NCI-H146 treated with DMSO at 0.1 percent for 48 hours (cell line): ENCODE measurements at regions not wholly inside any gene's neighbourhood (a gene's known extent, or its start where the extent isn't known, plus 50 kb on each side); places are given as distances from the start of the nearest gene placed in this dataset.

Source experiments
- DNase-seq: peaks from one replicate; lab custom pipeline; 2025; ENCODE audit not compliant: unreplicated experiment; lab: John Stamatoyannopoulos, UW

DNA sequence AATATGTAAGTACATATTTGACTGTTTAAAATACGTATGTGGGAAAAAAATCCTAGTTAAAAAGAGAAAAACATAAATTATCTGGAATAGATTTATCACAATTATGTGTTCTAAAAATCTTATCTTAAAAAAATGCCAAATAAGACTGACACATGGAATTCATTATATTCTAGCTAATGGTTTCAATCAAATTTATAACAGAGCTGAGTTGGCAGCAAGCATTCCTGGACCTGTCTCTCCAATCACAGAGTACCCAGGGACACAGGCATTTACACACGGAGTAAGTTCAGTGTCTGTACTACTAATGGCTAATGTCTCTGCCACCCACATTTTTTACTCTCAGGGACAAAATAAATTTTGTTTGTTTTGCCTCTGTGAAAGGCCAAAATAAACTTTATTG is 122.3 kb downstream of the RPS12 start:
- DNase-seq = no peak

DNA sequence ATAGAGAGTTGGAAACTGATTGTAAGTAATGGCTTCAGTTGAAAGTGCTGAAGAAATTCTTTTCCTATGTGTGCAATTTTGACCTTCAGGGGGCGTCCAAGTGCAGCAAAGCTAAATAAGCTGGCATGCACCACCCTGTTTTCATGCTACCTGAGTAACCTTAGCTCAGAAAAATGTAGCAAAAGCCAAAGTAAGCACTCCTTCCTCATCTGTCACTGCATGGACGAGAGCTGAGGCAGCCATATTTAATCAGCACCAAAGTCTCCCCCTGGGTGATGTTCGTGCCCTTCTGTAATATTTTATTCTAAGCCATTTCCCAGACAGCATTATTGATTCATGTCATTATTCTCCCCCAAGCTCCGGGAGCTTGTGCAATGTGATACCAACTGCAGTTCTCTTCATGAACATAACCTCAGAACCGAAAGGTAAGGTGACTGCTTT is 123.1 kb downstream of the RPS12 start:
- DNase-seq = peak; percentile 89

DNA sequence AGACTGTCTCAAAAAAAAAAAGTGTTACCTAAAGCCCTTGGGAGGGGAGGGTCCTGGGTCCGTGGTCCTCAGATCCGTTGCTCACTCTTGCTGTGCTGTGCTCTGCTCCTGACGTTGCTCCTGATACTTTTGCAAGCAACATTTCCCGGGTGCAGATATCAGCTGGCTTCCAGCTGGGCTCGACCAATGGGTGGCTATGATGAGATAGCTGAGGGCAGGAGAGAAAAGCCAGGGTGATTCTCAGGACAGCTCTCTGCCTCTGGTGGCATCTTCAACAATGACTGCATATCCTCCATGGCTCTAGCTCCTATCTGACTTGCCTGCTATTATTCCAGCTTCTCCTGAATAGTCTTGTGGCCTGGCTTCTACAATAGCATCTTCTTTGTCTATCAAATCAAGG is 134.5 kb downstream of the RPS12 start:
- DNase-seq = no peak

DNA sequence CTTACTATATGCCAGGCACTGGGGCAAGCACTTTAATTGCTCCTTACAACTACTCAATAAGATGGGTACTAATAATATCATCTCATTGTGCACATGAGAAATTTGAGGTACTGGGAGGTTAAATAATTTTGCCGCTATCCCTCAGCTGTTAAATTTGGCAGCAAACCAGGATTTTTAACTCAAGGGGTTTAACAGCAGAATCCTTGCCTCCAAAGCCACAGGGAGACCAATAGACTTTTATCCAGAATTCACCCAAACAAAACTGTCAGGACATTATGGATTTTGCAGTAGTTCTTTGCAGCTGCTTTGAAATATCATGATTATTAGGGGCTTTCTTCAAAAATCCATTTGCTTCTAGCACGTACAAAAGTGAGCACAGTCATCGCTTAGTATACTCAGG is 136.2 kb downstream of the RPS12 start:
- no peak for DNase-seq

DNA sequence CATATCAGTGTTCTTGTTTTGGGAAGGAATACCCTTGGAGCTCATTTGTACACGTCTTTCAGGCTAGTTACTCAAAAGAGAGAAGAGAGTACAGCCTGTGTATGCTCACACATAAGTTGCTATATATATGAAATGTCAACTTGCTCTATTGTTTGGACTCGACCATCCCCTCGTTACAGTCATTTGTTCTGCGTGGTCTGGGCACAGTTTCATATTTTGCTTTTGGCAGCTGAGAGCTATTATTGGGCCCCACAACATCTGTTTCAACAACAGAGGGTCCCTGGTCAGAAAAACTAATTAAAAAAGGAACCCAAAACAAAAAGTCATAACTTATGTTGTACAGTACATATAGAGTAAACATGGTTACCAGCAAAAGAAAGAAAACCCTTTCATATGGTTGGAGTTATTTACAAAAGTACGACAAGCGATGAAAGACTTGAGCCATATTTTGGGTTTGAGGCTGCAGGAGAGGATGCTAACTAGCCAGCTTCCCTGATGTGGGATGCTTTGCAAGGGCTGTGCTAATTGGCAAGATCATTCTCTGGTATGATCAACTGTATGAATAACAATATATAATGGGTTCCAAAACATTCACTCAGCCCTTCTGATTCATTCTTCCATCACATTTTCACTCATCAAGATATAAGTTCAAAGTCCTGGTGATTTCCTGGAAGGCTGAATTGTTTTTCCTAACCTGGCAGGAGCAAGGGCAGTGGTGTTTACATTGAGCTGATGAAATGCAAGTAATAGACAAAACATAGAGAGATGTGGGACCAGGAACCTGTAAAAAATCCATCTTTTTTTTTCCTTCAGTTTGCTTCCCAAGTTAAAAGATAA is 137.9 kb downstream of the RPS12 start:
- DNase-seq = no peak

DNA sequence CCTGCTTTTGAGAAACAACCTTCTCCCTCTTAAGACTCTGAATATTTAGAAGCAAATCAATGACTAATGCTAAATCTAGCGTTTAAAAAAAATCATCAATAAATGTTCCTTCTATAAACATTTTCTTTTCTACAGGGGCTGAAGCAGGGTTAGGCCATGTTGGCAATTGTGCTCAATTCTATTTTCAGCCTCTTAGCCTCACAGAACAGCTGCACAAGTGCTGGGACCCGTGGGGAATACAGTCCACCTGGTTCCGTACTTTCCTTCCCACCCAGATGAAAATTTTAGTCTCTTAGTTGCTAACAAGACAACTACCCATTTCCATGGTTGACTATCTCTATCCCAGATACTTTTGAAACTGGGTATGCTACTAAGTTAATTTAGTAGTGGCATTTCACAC is 138.6 kb downstream of the RPS12 start:
- DNase-seq = no peak

DNA sequence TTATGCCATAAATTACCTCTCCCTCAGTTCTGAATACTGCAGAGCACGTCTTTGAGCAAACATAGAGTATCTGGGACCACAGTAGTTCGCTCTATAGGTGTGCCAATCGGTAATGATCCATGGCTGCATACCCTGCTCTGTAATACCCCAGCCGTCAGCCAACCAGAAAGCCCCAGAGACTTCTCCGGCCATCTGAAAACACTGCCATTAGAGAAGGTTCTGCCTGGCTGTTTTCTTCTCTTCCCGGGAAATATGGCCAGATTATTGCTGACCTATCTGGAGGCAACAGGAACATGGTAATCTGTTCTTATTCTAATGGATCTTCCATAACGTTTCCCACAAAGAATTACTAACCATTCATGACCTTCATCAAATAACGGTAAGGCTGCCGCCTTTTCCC is 139.9 kb downstream of the RPS12 start:
- no peak for DNase-seq

DNA sequence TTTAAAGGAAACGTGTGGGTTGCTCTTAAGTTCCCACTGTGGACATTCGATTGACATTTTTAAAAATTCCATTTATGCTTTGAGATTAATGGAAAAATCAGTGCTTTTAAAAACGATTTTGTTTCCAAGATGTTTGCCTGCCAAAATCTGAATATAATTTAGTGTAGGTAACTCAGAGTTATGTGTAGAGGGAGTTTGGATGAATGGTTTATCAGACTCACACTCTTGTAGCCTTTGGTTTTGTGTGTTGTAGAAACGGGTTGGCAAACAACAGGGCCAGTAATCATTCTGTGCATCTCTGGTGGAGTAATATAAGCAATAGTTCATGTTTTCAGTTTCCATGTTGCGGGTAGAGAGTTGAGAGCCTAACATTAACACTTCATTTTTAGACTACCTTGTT is 140.6 kb downstream of the RPS12 start:
- DNase-seq = no peak

DNA sequence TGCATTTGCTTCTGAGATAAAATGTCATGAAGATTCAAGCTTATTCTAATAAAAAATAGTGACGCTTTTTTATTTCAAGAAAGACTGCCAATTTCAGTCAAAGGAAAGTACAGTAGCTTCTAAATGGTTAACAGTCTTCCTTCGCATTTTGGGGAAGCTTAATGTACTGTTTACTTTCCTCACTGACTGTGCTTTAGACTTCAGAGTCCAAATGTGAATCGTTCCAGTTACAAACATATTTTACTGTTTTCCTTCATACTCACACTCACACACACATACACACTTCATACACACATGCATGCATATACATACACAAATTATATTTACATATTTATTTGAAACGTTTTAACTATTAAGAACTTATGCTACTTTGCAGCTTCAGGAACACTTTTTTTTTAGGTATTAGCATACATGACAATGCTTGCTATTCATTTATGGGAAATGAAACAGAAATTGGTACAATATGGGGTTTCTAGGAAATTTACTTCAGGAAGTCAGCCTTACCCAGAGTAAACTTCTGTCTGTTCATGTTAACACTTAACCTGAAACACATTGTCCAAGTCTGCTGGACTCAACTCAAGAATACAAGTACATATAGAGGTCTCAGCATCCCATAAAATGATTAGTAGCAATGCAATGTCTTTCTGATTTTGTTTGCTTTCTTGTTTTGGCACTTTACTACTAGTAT is 145.4 kb downstream of the RPS12 start:
- DNase-seq = no peak

DNA sequence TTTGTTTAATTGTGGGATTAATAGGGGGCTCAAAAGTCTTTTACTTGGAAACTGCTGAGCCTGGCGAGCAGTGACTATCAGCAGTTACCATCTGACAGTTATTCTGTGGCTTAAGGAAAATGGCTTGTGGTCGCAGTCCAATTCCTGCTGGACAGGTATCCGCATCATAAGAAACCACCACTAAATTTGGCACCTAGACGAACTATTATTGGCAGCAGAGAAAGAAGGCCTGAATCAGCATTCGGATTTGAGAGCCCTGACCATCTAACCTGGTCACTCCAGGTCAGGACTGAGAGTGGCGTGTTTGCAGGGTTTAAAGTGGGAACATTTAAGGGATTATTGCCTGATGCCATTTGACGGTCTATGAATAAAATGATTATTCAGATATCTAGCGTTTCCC is 146.4 kb downstream of the RPS12 start:
- no peak for DNase-seq

DNA sequence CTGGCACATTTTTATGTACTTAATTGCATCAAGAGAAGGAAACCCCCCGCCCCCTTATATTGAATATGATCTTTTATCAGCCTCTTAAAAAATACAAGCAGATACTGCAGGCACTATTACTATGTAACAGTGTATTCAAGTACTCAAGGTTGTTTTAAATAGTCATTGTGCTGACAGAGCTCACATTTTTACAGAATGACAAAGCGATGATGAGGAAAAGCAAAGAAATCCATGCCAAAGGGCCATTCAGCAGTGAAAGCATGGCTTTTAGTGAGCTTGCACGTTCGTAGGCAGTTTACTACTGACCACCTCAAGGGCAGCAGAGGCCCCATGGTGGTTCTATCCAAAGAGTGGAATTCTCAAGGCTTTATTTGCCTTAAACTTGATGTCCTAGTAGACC is 146.8 kb downstream of the RPS12 start:
- DNase-seq = no peak

DNA sequence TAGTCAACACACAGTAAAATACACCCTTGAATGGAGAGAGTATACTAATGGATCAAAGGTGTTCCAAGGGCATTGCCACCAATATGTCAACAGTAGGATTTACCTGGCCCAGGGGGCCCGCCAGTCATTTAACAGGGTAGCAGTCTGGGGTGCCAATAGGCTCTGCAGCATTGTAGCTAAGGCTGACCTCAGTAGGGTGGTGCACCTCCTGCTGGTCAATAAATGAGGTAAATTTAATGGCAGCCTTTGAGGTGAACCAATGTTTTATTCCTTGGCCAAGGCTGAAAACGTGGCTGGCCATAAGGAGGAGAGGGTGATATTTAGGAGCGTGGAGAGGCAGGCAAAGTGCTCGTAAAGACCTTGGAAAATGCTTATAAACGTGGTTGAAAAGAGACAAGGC is 147.2 kb downstream of the RPS12 start:
- peak; percentile 36 for DNase-seq

DNA sequence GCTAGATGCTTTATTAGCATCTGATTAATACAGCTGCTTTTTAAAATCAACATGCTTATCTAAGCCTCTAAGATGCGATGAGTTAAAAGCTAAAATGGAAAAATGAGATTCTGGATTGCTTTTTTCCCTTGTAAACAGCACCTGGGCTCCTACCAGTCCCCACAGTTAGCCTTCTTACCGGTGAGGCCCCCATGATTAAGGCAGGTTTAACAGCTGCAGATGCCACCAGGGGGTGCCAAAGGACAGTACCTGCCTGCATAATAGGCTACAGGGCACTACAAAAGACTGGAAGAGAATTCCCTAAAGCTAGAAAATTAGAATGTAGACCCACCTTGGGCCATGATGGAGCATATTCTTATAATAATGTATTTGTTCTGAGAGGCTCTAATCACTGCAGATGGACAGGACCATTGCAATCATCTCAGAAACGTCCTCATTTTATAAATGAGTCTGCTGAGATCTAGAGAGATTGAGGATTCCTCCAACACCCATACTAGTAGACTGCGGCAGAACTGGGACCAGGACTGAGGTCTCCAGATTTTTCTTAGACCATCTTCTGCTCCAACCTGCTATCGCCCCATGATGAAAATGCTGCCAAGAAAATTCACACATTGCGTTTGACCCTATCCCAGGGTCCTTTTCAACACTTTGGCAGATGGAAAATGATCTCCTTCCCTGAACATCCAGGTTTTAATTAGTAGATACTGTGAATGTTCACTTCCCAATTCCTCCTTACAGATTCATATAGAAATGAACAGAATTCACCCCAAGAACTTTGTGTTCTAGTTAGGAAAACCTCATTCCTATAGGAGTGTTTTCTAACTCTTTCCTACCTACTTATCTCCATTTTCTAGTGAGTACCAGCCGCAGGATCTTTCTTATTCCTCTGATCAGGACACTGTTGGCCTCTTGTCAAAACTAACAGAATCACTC is 148.8 kb downstream of the RPS12 start:
- DNase-seq = peak; percentile 78

DNA sequence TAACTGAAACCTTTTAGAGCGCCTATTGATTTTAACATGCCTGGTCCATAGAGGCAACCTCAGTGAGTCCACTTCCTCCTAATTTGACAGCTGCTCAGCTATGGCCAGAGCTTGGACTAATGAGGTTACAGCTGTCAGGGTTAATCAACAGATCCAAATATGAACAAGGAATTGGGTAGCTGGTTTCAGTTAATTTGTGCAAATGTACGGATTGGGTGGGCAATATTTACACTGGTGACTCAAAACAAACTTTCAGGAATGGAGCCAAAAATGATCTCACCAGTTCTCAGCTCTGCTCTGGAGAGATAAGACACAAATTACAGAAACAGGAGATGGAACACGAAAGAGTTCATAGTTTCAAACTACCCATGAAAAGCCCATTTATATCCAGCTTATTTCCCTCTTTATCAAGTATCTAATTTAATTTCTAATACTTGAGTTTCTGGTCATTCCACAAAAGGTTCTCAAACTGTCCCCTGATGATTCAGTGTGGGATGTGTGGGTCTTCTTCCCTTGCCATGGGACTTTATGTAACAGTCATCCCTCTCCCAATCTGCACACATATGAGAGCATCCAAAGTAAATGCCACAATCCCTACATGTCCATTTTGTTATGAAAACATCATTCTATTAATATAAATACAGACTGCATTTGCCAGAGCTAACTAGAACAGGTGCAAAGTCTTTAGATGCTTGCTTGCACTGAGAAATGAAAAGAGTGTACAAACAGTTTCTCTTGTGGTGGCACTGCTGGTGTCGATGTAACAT is 149.9 kb downstream of the RPS12 start:
- peak; percentile 98 for DNase-seq

DNA sequence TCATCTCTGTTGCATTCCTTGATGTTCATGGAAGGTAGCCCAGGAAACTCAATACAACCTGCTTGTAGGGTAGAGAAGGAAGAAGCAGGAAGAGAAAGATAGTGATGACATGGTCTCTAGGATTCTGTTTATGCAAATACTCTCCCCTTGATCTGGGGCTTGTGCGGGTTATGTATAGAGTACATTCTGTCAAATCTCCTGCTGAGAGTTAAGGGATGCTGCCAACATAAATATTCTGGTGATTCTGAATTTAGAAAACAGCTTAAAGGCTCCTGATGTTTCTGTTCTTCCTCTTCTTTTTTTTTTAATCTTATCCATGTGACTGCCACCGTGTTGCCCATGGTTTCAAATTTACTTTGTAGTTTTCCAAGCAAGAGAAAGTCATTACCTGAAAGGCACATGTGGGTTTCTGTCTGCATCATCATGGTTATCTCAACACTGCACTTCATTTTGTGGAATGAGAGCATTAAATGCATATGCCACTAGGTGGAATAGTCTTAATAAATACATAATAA is 150.6 kb downstream of the RPS12 start:
- DNase-seq = peak; percentile 76

DNA sequence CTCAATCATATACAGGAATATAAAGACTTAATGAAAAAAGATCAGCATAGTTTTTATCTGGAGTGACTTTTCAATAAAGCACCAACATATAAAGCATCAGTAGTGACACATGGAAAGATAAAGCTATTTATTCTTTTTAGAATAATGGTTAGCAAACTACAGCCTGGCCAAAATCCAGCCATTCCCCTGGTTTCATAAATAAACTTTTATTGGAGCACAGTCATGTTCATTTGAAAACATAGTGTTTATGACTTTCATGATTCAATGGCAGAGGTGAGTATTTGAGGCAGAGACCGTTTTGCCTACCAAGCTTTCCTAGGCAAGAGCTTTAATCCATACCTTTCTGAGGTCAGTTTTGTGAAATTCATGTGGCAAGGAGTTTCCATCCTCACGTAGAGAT is 153.5 kb downstream of the RPS12 start:
- no peak for DNase-seq

DNA sequence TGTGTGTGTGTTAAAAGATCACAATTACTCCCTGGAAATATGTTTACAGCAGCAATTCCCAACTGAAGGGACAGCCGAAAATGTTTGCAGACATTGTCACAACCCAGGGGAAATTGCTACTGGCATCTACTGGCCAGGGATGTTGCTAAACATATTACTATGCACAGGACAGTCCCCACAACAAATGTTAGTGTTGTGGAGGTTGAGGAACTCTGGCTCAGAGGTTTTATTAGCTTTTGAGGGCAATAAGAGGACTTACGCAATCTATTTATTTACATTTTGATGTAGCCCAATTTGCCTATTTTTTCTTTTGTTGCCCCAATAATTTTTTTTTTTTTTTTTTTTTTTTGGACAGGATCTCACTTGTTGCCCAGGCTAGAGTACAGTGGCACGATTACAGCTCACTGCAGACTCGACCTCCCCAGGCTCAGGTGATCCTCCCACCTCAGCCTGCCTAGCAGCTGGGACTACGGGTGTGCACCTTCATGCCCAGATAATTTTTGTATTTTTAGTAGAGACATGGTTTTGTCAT is 154.1 kb downstream of the RPS12 start:
- DNase-seq = no peak

DNA sequence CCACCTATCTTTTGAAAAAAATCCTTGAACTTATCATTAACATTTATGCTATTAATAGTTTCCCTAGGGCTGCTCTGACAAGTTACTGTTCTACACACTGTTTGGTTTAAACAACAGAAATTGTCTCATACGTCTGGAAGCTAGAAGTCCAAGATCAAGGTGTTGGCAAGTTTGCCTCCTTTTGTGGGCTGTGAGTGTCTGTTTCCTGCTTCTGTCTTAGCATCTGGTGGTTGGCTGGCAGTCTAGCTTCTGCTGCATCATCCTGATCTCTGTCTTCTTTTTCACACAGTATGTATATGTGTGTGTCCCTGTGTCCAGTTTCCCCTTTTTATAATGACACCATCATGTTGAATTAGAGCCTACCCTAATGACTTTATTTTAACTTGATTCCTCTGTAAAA is 154.8 kb downstream of the RPS12 start:
- no peak for DNase-seq

DNA sequence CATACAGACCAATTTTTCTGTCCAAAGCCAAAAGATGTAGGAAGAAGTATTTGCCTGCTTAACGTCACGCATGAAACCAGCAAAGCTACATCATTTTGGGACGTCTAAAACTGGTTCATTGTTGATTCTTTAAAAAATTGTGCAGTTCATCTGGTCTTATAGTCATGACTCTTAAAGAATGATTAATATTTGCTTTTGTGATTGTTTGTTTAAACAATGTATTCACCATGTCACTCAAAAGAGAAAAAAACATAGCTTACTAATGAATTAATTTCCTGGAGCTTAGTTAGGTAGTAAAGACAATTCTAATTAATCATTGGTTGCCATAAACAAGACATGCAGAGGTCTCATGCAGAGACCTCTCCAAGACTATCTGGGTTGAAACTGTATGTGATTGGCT is 157.3 kb downstream of the RPS12 start:
- DNase-seq = no peak

DNA sequence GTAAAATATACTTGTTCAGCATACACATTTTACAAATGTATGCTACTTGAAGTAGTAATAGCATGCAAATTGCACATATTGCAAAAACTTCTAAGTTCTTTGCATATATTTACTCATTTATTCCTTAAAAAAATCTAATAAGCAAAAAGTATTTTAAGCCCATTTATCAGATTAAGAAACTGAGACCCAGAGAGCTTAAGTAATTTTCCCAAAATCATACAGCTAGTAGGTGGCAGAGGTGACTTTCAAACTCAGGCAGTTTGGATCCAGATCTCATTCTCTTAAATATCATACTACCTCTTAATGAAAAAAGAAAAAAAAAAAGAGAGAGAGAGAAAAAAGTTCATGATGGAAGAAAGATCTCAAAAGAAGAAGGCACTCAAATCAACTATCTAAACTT is 157.9 kb downstream of the RPS12 start:
- DNase-seq = no peak
